Coronary artery (tissue), 2 donors: ENCODE measurements at regions not wholly inside any gene's neighbourhood (a gene's known extent, or its start where the extent isn't known, plus 50 kb on each side); places are given as distances from the start of the nearest gene placed in this dataset.
A peak's percentile ranks its signal among the peaks of the same experiment; 100 is the strongest.

Source experiments
- DNase-seq: peaks from one replicate; pipeline ENCODE4 v3.0.0-alpha.2; 2017; ENCODE audit warnings: low spot score
- H3K27ac ChIP-seq, 2 donors: fragments of 200-600 bp; sonication (generic); one replicate each; pipeline ENCODE4 v1.5.1; 2016 to 2019
- H3K4me3 ChIP-seq: fragments of 200-600 bp; sonication (generic); 2 replicates; pipeline ENCODE4 v1.5.1; 2016; ENCODE audit warnings: mild to moderate bottlenecking, moderate library complexity
- CTCF ChIP-seq: fragments of 200-600 bp; sonication (generic); IDR thresholded peaks from one replicate; pipeline ENCODE4 v1.5.1; 2019; ENCODE audit warnings: antibody characterized with exemption

- no peak for DNase-seq
- H3K4me3 ChIP-seq, result no peak overlapping the region
- TF ChIP-seq CTCF, result no peak
Observed at GRCh38 chr1:203969846-203970245, 103.1 kb upstream of the SOX13 start.

DNA sequence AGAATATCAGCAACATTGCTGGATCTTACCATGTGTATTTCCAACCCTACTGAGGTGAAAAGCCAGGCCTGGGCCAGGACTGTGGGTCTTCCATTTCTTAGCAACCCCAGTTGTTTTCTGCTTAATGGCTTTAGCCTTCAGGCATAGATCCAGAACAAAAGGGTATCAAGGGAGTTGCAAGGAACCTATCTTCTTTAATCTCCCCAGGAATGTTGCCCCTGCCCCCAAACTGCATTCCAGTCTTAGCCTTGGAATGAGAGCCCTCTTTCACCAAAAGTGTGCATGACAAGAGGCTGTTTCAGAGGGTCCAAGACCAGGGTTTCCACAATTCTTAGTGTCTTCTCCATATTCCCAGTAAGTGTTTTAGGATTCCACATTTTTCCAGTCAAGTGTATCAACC is 87.9 kb upstream of the SOX13 start:
- no peak overlapping the region for H3K4me3 ChIP-seq

More at GRCh38 chr1:203969846-203970245, 103.1 kb upstream of the SOX13 start:
- H3K27ac ChIP-seq, result no peak overlapping the region

GRCh38 chr1:203985676-203986075 is 87.2 kb upstream of the SOX13 start:
- DNase-seq, result no peak
- no peak overlapping the region for H3K27ac ChIP-seq
- no peak for TF ChIP-seq CTCF
- no peak overlapping the region for H3K4me3 ChIP-seq

More for the DNA sequence above, 87.9 kb upstream of the SOX13 start:
- no peak for TF ChIP-seq CTCF
- H3K27ac ChIP-seq, result no peak overlapping the region
- no peak for DNase-seq

DNA sequence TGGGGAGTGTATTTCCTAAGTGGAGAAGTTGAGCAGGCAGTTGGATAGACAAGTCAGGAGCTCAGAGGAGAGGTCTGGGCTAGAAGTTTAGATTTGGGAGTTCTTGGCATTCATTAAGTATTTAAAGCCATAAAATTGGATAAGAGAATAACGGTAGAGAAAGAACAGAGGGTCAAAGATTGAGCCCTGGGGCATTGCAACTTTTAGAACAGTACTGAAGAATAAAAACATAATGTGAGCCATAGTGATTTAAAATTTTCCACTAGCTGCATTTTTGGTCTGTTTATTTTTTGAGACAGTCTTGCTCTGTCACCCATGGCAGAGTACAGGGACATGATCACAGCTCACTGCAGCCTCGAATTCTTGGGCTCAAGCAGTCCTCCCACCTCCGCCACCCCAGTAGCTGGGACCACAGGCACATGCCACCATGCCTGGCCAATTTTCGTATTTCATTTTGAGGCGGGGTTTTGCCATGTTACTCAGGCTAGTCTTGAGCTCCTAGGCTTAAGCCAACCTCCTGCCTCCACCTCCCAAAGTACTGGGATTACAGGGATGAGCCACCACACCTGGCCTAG is 85.9 kb upstream of the SOX13 start:
- H3K4me3 ChIP-seq, result no peak overlapping the region
- TF ChIP-seq CTCF, result no peak
- H3K27ac ChIP-seq, result peak overlapping the region in 1 of 2 donors; percentile 51
- DNase-seq, result no peak

- DNase-seq, result no peak
- H3K27ac ChIP-seq, result no peak overlapping the region
- TF ChIP-seq CTCF, result no peak
- H3K4me3 ChIP-seq, result no peak overlapping the region
Observed at GRCh38 chr1:203990118-203990517, 82.8 kb upstream of the SOX13 start.

- no peak overlapping the region for H3K27ac ChIP-seq
- DNase-seq, result no peak
- TF ChIP-seq CTCF, result no peak
- no peak overlapping the region for H3K4me3 ChIP-seq
Observed at GRCh38 chr1:203992440-203992839, 80.5 kb upstream of the SOX13 start.

- TF ChIP-seq CTCF, result no peak
- Histone ChIP-seq H3K4me3 (no peak overlapping the region), H3K27ac (no peak overlapping the region)
- no peak for DNase-seq
Observed at GRCh38 chr1:203993256-203993655, 79.7 kb upstream of the SOX13 start.
